HEK293 (cell line): ENCODE measurements at regions not wholly inside any gene's neighbourhood (a gene's known extent, or its start where the extent isn't known, plus 50 kb on each side); places are given as distances from the start of the nearest gene placed in this dataset.

Source experiments
- CTCF ChIA-PET: fragments of 350-600 bp; formaldehyde crosslinking; extraction: SDS; loops from one replicate; lab custom pipeline; 2021; ENCODE audit warnings: antibody characterized with exemption; lab: Yijun Ruan, JAX
- POLR2A ChIA-PET: fragments of 300-600 bp; formaldehyde crosslinking; extraction: SDS; loops from one replicate; lab custom pipeline; 2020; ENCODE audit warnings: antibody characterized with exemption, inconsistent platforms; lab: Yijun Ruan, JAX
- H3K27ac ChIP-seq: fragments of 200-500 bp; sonication (Bioruptor generic); 2 replicates; pipeline ENCODE4 v1.5.1; 2014; ENCODE audit warnings: low read depth, low read length, control low read depth, inconsistent platforms; ENCODE audit errors: extremely low read depth
- H3K36me3 ChIP-seq, 2 experiments: fragments of 200-500 bp in 1 of 2; sonication (Bioruptor generic) in 1 of 2; 1 replicate in 1 of 2; 2 replicates in 1 of 2; pipeline ENCODE4 v1.5.1; 2014 to 2017; ENCODE audit warnings: inconsistent platforms in 2 of 2, low read length in 2 of 2; ENCODE audit not compliant: control insufficient read depth in 2 of 2, insufficient read depth in 1 of 2
- H3K4me1 ChIP-seq: fragments of 200-500 bp; sonication (Bioruptor generic); 2 replicates; pipeline ENCODE4 v1.5.1; 2014; ENCODE audit warnings: mild to moderate bottlenecking, low read length, inconsistent platforms; ENCODE audit not compliant: control insufficient read depth, insufficient read depth
- H3K4me3 ChIP-seq: 2 replicates; pipeline ENCODE4 v1.5.1; 2011; ENCODE audit warnings: low read depth, mild to moderate bottlenecking, control low read depth, low read length, moderate library complexity
- H3K9me3 ChIP-seq: fragments of 200-500 bp; sonication (Bioruptor generic); 2 replicates; pipeline ENCODE4 v1.5.1; 2014; ENCODE audit warnings: low read depth, low read length, inconsistent platforms; ENCODE audit not compliant: control insufficient read depth, insufficient read depth
- AEBP2 ChIP-seq: fragments of 450-650 bp; formaldehyde crosslinking; IDR thresholded peaks from 2 replicates; pipeline ENCODE4 v1.5.1; 2016; ENCODE audit warnings: missing biosample characterization, missing genetic modification characterization, borderline replicate concordance
- BCL11A ChIP-seq: fragments of 450-650 bp; formaldehyde crosslinking; IDR thresholded peaks from 2 replicates; pipeline ENCODE4 v1.5.1; 2016; ENCODE audit warnings: low read depth, missing biosample characterization, missing genetic modification characterization
- CTCF ChIP-seq: fragments of 450-650 bp; formaldehyde crosslinking; IDR thresholded peaks from 2 replicates; pipeline ENCODE4 v1.5.1; 2016; ENCODE audit warnings: missing biosample characterization, missing genetic modification characterization
- GLIS1 ChIP-seq: fragments of 450-650 bp; formaldehyde crosslinking; IDR thresholded peaks from 2 replicates; pipeline ENCODE4 v1.5.1; 2016; ENCODE audit warnings: missing biosample characterization, missing genetic modification characterization
- KLF9 ChIP-seq: fragments of 450-650 bp; formaldehyde crosslinking; IDR thresholded peaks from 2 replicates; pipeline ENCODE4 v1.5.1; 2016; ENCODE audit warnings: missing biosample characterization, missing genetic modification characterization, low read depth
- OVOL3 ChIP-seq: fragments of 450-650 bp; formaldehyde crosslinking; IDR thresholded peaks from 2 replicates; pipeline ENCODE4 v1.5.1; 2016; ENCODE audit warnings: missing biosample characterization, missing genetic modification characterization
- REST ChIP-seq: fragments of 450-650 bp; formaldehyde crosslinking; IDR thresholded peaks from 2 replicates; pipeline ENCODE4 v1.5.1; 2016; ENCODE audit warnings: missing biosample characterization, missing genetic modification characterization
- SP3 ChIP-seq: fragments of 450-650 bp; formaldehyde crosslinking; IDR thresholded peaks from 2 replicates; pipeline ENCODE4 v1.5.1; 2016; ENCODE audit warnings: missing biosample characterization, missing genetic modification characterization
- ZBTB20 ChIP-seq: fragments of 450-650 bp; formaldehyde crosslinking; IDR thresholded peaks from 2 replicates; pipeline ENCODE4 v1.5.1; 2016; ENCODE audit warnings: missing biosample characterization, missing genetic modification characterization
- ZFHX2 ChIP-seq: fragments of 450-650 bp; formaldehyde crosslinking; conservative IDR thresholded peaks from 2 replicates; pipeline ENCODE4 v1.5.1; 2016; ENCODE audit warnings: missing biosample characterization, missing genetic modification characterization
- ZNF175 ChIP-seq: fragments of 450-650 bp; formaldehyde crosslinking; IDR thresholded peaks from 2 replicates; pipeline ENCODE4 v1.5.1; 2016; ENCODE audit warnings: missing biosample characterization, missing genetic modification characterization
- ZNF184 ChIP-seq: fragments of 450-650 bp; IDR thresholded peaks from 2 replicates; pipeline ENCODE4 v1.5.1; 2018; ENCODE audit warnings: missing biosample characterization, mild to moderate bottlenecking, missing genetic modification characterization
- ZNF280D ChIP-seq: fragments of 450-650 bp; formaldehyde crosslinking; IDR thresholded peaks from 2 replicates; pipeline ENCODE4 v1.5.1; 2016; ENCODE audit warnings: missing biosample characterization, missing genetic modification characterization
- ZNF394 ChIP-seq: fragments of 450-650 bp; formaldehyde crosslinking; IDR thresholded peaks from 2 replicates; pipeline ENCODE4 v1.5.1; 2016; ENCODE audit warnings: missing biosample characterization, missing genetic modification characterization, mild to moderate bottlenecking, moderate library complexity, borderline replicate concordance
- ZNF610 ChIP-seq: fragments of 450-650 bp; formaldehyde crosslinking; IDR thresholded peaks from 2 replicates; pipeline ENCODE4 v1.5.1; 2016; ENCODE audit warnings: missing biosample characterization, missing genetic modification characterization, borderline replicate concordance
- ZNF624 ChIP-seq: fragments of 450-650 bp; formaldehyde crosslinking; IDR thresholded peaks from 2 replicates; pipeline ENCODE4 v1.5.1; 2017; ENCODE audit warnings: missing biosample characterization, missing genetic modification characterization
- ZNF664 ChIP-seq: fragments of 450-650 bp; formaldehyde crosslinking; IDR thresholded peaks from 2 replicates; pipeline ENCODE4 v1.5.1; 2016; ENCODE audit warnings: missing biosample characterization, missing genetic modification characterization
- ZNF670 ChIP-seq: fragments of 450-650 bp; formaldehyde crosslinking; IDR thresholded peaks from 2 replicates; pipeline ENCODE4 v1.5.1; 2016; ENCODE audit warnings: missing biosample characterization, missing genetic modification characterization, low read depth
- ZNF704 ChIP-seq: fragments of 450-650 bp; formaldehyde crosslinking; IDR thresholded peaks from 2 replicates; pipeline ENCODE4 v1.5.1; 2016; ENCODE audit warnings: missing biosample characterization, missing genetic modification characterization
- ZNF707 ChIP-seq: fragments of 450-650 bp; formaldehyde crosslinking; IDR thresholded peaks from 2 replicates; pipeline ENCODE4 v1.5.1; 2016; ENCODE audit warnings: missing biosample characterization, missing genetic modification characterization

- no peak for TF ChIP-seq SP3
- no peak for TF ChIP-seq REST
- no peak for TF ChIP-seq CTCF (tag by site-specific recombination)
- TF ChIP-seq ZNF610 (tag by site-specific recombination): no peak
- TF ChIP-seq, all 188 proteins: peak for 0
Measured at GRCh38 chr2:41579806-41580205, 468.0 kb upstream of the PKDCC start (continued).

GRCh38 chr2:41580806-41581205, 467.0 kb upstream of the PKDCC start:
- POLR2A ChIA-PET: no interaction called here
- CTCF ChIA-PET: no interaction called here
- no peak overlapping the region for H3K27ac ChIP-seq
- H3K9me3 ChIP-seq: no peaks in the 10 kb centered on the region
- no peaks in the 10 kb centered on the region for H3K36me3 ChIP-seq
- TF ChIP-seq OVOL3 (no peak), ZFHX2 (tag by site-specific recombination) (no peak), ZBTB20 (no peak), ZNF704 (tag by site-specific recombination) (no peak), ZNF670 (tag by site-specific recombination) (no peak), BCL11A (tag by site-specific recombination) (no peak), ZNF394 (no peak), ZNF624 (tag by site-specific recombination) (no peak), KLF9 (tag by site-specific recombination) (no peak), ZNF280D (tag by site-specific recombination) (no peak)
- no peaks in the 10 kb centered on the region for H3K4me1 ChIP-seq
- no peak overlapping the region for H3K4me3 ChIP-seq

GRCh38 chr2:41595240-41595639, 452.6 kb upstream of the PKDCC start:
- Histone ChIP-seq H3K36me3 (no peaks in the 10 kb centered on the region), H3K27ac (no peak overlapping the region), H3K4me3 (no peak overlapping the region), H3K9me3 (no peaks in the 10 kb centered on the region), H3K4me1 (no peaks in the 10 kb centered on the region)
- POLR2A ChIA-PET: no interaction called here
- CTCF ChIA-PET: no interaction called here
- TF ChIP-seq ZNF610 (tag by site-specific recombination): no peak
- no peak for TF ChIP-seq ZNF175 (tag by site-specific recombination)
- no peak for TF ChIP-seq AEBP2
- TF ChIP-seq ZNF707 (tag by site-specific recombination): no peak
- TF ChIP-seq ZNF664 (tag by site-specific recombination): no peak
- no peak for TF ChIP-seq ZNF280D (tag by site-specific recombination)
- no peak for TF ChIP-seq ZNF184 (tag by site-specific recombination)
- TF ChIP-seq GLIS1 (tag by site-specific recombination): no peak
